C4-2B (cell line): ENCODE measurements at regions not wholly inside any gene's neighbourhood (a gene's known extent, or its start where the extent isn't known, plus 50 kb on each side); places are given as distances from the start of the nearest gene placed in this dataset.

Experiments
- ZFX ChIP-seq: fragments of 450-650 bp; IDR thresholded peaks from 2 replicates; pipeline ENCODE4 v1.6.1; 2017
- TF ChIP-seq, protein P1 (sequence below): fragments of 450-650 bp; conservative IDR thresholded peaks from 2 replicates; pipeline ENCODE4 v1.5.1; 2017; ENCODE audit warnings: mild to moderate bottlenecking

GRCh38 chr1:204017032-204017431 is 55.9 kb upstream of the SOX13 start:
- TF ChIP-seq, protein P1, sequence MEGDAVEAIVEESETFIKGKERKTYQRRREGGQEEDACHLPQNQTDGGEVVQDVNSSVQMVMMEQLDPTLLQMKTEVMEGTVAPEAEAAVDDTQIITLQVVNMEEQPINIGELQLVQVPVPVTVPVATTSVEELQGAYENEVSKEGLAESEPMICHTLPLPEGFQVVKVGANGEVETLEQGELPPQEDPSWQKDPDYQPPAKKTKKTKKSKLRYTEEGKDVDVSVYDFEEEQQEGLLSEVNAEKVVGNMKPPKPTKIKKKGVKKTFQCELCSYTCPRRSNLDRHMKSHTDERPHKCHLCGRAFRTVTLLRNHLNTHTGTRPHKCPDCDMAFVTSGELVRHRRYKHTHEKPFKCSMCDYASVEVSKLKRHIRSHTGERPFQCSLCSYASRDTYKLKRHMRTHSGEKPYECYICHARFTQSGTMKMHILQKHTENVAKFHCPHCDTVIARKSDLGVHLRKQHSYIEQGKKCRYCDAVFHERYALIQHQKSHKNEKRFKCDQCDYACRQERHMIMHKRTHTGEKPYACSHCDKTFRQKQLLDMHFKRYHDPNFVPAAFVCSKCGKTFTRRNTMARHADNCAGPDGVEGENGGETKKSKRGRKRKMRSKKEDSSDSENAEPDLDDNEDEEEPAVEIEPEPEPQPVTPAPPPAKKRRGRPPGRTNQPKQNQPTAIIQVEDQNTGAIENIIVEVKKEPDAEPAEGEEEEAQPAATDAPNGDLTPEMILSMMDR = no peak
- TF ChIP-seq ZFX = no peak
